LHCN-M2 (cell line): ENCODE measurements at regions not wholly inside any gene's neighbourhood (a gene's known extent, or its start where the extent isn't known, plus 50 kb on each side); places are given as distances from the start of the nearest gene placed in this dataset.
"Not testable (repeated sequence)": the region's sequence is repeated elsewhere in the genome, so short reads cannot be mapped to it uniquely, and the experiment has no call there.

ENCODE experiments used
- DNase-seq: peaks from one replicate; pipeline ENCODE4 v3.0.0-alpha.2; 2012; ENCODE audit warnings: low read depth

DNA sequence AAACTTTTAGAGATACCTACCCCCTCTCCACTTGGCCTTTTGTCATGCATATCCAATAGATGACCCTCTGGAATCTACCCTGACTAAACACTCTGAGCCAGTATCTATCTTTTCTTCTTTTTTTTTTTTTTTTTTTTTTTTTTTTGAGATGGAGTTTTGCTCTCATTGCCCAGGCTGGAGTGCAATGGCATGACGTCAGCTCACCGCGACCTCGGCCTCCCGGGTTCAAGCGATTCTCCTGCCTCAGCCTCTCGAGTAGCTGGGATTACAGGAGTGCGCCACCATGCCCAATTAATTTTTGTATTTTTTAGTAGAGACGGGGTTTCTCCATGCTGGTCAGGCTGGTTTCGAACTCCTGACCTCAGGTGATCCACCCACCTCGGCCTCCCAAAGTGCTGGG lies 50.8 kb upstream of the GRIN2B start:
- not testable (repeated sequence) for DNase-seq

DNA sequence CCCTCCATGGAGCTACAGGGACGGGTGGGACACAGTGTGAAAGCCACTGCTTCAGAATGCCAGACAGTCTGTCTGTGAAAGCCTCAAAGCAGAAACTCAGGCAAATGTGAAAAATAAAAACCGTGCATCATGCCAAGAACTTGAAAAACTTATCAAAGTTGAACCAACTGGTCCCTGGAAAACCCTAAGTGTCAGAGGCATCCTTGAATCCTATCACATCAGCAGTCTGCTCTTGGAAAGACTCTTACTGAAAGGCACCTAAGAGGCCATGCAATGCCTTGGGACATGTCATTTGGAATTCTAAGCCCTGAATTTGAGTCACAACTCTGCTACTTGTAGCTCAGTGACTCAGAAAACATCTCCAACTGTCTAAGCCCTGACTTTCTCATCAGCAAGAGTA lies 62.4 kb upstream of the GRIN2B start:
- no peak for DNase-seq

DNA sequence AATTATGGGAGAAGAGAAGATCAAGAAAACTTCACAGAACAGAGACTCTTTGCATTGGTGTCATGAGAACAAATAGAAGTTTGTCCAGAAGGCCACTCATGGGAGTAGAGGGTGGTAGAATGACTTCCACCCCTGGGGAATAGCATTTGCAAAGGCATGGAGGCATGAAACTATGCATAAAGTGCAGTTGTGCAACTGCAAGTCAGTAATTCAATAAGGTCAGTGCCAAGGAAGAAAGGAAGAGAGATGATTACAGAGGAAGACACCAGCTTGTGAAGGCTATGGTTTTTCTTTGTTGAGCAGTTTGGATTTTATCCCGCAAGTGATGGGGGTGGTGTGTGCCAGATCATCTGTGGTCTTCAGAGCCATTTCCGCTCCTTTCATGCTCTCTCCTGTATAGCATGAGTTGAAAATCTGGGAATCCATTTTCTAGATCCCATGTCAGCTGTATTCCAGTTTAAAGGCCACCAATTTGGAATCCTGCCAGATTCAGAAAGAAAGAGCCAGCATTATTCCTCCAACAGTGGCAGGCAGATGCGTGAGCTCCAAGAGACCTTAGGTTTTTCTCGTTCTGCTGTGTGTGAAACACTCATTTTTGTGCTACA lies 67.6 kb upstream of the GRIN2B start:
- DNase-seq = no peak

- DNase-seq = no peak
Measured at GRCh38 chr12:14057895-14058294, 76.5 kb upstream of the GRIN2B start.

DNA sequence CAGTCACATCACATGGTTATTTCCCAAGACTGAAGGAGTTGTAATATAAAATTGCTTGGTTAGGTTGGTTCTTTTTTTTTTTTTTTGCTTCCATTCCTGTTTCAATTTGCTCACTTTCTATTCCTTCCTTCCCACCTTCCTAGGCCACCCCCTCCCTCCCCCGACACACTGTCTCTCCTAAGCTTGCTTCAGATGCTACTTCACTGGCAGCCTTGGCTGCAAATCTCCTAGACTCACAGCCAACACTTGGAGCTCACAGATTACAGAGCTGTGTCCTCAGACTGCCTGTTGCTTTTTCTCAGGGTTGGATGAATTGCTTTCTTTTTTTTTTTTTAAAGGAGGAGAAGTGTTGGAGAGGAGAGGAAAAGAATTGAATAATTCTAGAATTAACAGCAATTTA lies 77.3 kb upstream of the GRIN2B start:
- DNase-seq = no peak

- DNase-seq = no peak
Measured at GRCh38 chr12:14059548-14059947, 78.1 kb upstream of the GRIN2B start.

DNA sequence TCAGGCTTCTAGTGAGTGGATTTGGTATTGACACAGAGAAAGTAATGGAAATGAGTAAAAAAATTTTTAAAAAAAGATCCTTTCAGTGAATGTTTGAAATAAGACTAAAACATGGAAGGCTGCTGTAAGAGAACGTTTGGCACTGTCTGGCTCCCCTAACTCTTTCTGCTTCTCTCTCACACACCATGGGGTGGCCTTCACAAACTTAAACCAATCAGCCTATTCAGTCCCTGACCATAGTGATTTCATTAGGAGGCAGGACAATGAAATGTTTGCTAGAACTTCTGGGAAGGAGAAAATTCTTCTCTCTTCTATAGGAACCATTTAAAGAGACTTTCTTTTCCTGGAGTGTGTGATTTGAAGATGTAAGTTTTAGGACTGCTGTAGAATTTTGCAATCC lies 84.2 kb upstream of the GRIN2B start:
- no peak for DNase-seq

DNA sequence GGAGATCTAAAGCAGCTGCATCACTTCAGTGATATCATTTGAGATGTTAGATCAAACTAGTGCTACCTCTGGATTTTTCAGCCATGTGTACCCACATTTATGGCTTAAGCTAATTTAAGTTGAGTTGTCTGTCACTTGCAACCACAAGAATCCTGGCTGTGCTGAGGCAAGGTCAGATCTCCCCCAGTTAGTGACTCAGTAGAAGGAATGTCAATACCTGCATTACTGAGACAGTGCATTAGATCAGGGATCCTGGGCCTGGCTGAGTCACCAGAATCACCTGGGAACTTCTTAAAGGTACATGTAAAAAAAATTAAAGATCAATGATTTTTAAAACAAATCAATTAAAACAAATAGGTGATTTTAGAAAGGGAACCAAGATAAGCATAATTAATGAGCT lies 84.6 kb upstream of the GRIN2B start:
- DNase-seq = no peak

DNA sequence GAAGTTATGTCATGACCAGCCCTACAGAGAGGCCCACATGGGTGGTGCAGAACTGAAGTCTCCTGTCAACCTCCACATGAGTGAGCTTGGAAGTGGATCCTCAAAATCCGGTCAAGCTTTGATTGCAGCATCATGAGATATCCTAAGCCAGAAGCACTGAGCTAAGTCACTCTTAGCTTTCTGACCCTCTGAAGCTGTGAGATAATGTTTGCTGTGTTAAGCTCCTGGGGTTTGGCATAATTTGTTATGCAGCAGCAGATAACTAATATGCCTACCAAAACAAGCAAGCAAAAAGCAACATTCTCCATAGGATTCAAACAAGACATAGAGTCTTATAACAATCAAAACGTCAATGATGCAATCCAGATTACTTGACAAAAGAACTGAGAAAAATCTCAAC lies 87.6 kb upstream of the GRIN2B start:
- no peak for DNase-seq

- no peak for DNase-seq
Measured at GRCh38 chr12:14071833-14072232, 90.4 kb upstream of the GRIN2B start.

- no peak for DNase-seq
Measured at GRCh38 chr12:14072987-14073386, 91.6 kb upstream of the GRIN2B start.

DNA sequence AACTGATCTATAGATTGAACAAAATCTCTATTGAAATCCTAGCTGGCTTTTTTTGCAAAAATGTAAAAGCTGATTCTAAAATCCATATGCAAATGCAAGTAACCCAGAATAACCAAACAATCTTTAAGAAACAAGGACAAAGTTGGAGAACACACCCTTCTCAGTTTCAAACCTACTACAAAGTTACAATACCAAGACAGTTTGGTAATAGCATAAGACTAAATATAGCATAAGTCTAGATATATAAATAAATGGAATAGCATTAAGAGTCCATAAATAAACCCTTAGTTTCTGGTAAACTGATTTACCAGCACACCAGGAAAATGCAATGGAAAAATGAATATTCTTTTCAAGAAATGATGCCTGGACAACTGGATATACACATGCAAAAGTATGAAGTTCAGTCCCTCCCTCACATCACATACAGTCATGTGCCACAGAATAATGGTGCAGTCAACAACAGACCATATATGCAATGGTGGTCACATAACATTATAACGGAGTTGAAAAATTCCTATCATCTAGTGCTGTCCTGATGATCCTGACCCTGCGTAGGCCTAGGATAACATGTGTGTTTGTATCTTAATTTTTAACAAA lies 94.5 kb upstream of the GRIN2B start:
- no peak for DNase-seq

GRCh38 chr12:14076538-14076937 lies 95.1 kb upstream of the GRIN2B start:
- no peak for DNase-seq

DNA sequence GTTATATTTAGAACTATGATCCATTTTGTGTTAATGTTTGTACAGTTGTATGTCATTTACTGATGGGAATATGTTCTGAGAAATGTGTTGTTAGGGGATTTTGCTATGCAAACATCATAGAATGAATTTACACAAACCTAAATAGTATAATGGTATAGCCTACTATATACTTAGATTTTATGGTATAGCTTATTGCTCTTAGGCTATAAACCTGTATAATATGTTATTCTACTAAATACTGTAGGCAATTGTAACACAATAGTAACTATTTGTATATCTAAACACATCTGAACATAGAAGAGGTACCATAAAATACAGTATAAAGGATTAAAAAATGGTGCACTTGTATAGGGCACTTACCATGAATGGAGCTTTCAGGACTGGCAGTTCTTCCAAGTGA lies 105.4 kb upstream of the GRIN2B start:
- DNase-seq = no peak

- DNase-seq = no peak
Measured at GRCh38 chr12:14099994-14100393, 118.6 kb upstream of the GRIN2B start.

GRCh38 chr12:14101556-14101955 lies 120.2 kb upstream of the GRIN2B start:
- not testable (repeated sequence) for DNase-seq

DNA sequence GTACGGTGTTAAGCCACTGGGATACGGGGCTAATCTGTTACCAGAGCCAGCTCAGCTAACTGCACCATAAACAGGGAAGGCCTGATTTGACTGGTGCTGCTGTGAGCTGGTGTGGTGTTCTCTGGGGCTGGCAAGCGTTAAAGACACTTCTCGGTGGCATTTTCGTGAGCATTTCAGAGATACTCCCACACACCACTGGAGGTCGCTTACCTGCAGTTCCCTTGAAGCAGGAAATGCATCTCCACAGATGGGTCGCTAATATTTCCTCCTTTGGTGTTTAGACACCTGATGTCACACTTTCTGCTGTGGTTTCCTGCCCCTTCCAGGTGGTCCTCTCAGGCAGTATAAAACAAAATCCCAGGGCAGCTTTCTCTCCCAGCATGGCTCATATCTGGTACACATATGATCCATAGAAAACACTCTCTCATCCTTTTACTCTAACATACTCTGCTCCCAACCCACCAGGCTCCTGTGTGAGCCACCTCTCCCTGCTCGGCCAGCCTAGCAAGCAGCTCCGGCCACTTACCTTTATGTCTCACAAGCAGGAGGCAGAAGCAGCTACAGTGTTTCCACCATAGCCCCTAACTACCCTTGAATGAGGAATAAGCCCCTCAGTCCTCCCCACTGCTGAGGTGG lies 129.9 kb upstream of the GRIN2B start:
- DNase-seq = no peak

DNA sequence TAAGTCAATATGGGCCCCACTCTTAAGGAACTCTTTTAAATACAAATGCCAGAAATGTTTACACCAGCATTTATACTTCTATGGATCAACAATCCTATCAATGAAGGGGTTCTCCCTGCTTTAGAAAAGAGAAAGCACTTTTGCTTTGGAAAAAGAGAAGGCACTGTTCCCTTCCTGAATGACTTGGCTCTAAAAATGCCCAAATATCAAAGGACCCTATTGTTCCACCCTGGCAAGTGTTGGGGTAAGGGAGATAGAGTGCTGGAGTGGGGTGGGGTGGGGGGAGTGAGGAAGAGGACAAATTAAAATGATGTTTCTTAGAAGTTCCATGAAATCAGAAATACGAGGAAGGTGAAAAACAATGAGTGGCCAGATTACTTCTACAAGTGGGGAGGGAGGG lies 131.6 kb upstream of the GRIN2B start:
- DNase-seq = no peak

GRCh38 chr12:14126692-14127091 lies 145.3 kb upstream of the GRIN2B start:
- DNase-seq = no peak

- DNase-seq = no peak
Measured at GRCh38 chr12:14129611-14130195, 148.3 kb upstream of the GRIN2B start.

- DNase-seq = no peak
Measured at GRCh38 chr12:14135996-14136395, 154.6 kb upstream of the GRIN2B start.

DNA sequence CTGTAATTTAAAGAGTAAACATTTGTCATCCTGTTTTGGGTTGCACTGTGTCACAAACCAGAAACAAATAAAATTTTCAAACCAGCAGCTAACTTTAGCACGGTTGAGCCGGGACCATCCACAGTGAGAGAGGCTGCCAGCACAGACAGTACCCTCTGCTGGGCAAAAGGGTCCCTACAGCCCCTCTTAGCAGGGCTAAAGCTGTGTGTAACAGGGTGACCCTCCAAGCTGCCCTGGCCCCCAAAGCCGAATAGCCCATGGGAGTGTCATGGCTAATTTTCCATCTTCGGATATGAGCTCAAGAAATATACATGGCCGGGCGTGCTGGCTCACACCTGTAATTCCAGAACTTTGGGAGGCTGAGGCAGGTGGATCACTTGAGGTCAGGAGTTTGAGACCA lies 157.1 kb upstream of the GRIN2B start:
- no peak for DNase-seq
